ENCODE measurements at regions not wholly inside any gene's neighbourhood (a gene's known extent, or its start where the extent isn't known, plus 50 kb on each side); places are given as distances from the start of the nearest gene placed in this dataset.

DNA sequence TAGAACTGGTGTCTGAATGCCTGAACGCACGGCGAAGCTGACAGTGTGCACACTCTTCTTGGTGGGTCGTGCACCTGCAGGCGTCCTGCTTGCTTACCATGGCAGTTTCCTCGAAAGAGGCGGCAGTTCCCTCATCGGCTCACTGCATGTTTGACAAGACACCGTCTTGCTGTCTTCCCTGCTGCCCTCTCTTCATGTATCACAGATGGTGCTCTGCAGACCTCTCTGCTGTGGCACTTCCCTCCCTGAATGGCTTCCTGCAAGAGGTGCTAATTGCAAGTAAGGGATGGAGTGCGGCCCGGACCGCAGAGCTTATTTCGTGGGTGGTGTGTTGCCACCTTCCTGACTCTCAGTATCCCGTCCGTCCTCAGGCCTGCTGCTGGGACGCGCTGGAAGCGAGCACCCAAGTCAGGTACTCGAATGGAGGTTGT is 156.7 kb upstream of the RTL1 start:
- TF ChIP-seq EP300 (IDR thresholded peaks at IDR 0.05) (no peak), CTCF (IDR thresholded peaks at IDR 0.05) (no peak), POLR2AphosphoS5 (IDR thresholded peaks at IDR 0.05) (no peak)

All from suprapubic skin (tissue), 4 donors.